Breast epithelium (tissue), 3 donors: ENCODE measurements at regions not wholly inside any gene's neighbourhood (a gene's known extent, or its start where the extent isn't known, plus 50 kb on each side); places are given as distances from the start of the nearest gene placed in this dataset.

ENCODE experiments used
- POLR2A ChIP-seq: fragments of 450-650 bp; IDR thresholded peaks from one replicate; pipeline ENCODE4 v1.6.1; 2016; ENCODE audit warnings: antibody characterized with exemption, mild to moderate bottlenecking, moderate library complexity
- POLR2AphosphoS5 ChIP-seq, 3 donors: sonication (generic); formaldehyde crosslinking; IDR thresholded peaks; one replicate each; pipeline ENCODE4 v1.6.1; 2017; ENCODE audit warnings: antibody characterized with exemption in 3 of 3
- TF ChIP-seq, protein P1 (sequence below), 3 donors: fragments of 450-650 bp; IDR thresholded peaks; one replicate each; pipeline ENCODE4 v1.5.1; 2016 to 2017; ENCODE audit warnings: antibody characterized with exemption in 3 of 3, mild to moderate bottlenecking in 3 of 3, moderate library complexity in 3 of 3

DNA sequence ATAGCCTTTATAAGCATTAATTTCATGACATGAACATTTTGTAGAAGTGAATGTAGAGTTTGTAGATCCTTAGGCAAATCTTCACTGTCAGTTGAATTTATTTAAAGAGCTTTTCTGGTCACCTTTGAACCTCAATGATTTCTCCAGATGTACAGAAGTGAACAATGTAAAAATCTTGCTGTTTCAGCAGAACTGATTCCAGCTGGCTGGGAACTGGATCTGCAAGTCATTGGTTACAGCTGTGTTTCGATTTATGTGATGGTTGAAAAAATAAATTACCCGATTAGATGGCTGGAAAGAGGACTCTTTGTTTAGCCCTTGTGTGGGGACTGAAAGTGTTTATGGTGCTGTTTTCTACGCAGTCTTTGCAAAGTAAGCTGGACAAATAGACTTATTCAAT, 849.8 kb downstream of the USP25 start:
- no peak for TF ChIP-seq POLR2A
- TF ChIP-seq, protein P1, sequence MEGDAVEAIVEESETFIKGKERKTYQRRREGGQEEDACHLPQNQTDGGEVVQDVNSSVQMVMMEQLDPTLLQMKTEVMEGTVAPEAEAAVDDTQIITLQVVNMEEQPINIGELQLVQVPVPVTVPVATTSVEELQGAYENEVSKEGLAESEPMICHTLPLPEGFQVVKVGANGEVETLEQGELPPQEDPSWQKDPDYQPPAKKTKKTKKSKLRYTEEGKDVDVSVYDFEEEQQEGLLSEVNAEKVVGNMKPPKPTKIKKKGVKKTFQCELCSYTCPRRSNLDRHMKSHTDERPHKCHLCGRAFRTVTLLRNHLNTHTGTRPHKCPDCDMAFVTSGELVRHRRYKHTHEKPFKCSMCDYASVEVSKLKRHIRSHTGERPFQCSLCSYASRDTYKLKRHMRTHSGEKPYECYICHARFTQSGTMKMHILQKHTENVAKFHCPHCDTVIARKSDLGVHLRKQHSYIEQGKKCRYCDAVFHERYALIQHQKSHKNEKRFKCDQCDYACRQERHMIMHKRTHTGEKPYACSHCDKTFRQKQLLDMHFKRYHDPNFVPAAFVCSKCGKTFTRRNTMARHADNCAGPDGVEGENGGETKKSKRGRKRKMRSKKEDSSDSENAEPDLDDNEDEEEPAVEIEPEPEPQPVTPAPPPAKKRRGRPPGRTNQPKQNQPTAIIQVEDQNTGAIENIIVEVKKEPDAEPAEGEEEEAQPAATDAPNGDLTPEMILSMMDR (IDR thresholded peaks at IDR 0.05): no peak
- TF ChIP-seq POLR2AphosphoS5 (IDR thresholded peaks at IDR 0.05): no peak
